ENCODE measurements at regions not wholly inside any gene's neighbourhood (a gene's known extent, or its start where the extent isn't known, plus 50 kb on each side); places are given as distances from the start of the nearest gene placed in this dataset.

GRCh38 chr4:23547601-23548000 lies 342.2 kb downstream of the PPARGC1A start:
- H3K27ac ChIP-seq = no peak overlapping the region
- H3K4me3 ChIP-seq = no peak overlapping the region
- no peaks in the 10 kb centered on the region for H3K36me3 ChIP-seq
- H3K27me3 ChIP-seq (replicated peaks) = no peaks in the 10 kb centered on the region
- no peaks in the 10 kb centered on the region for H3K4me1 ChIP-seq (replicated peaks)
- no peak for DNase-seq (ENCODE audit: low read depth in 1 of 2, low spot score in 2 of 2)
- H3K9me3 ChIP-seq (replicated peaks) = no peaks in the 10 kb centered on the region

GRCh38 chr4:23547096-23547495 lies 342.8 kb downstream of the PPARGC1A start:
- no peaks in the 10 kb centered on the region for H3K36me3 ChIP-seq
- H3K4me1 ChIP-seq (replicated peaks) = no peaks in the 10 kb centered on the region
- H3K4me3 ChIP-seq = no peak overlapping the region
- H3K27me3 ChIP-seq (replicated peaks) = no peaks in the 10 kb centered on the region
- H3K9me3 ChIP-seq (replicated peaks) = no peaks in the 10 kb centered on the region
- no peak overlapping the region for H3K27ac ChIP-seq
- no peak for DNase-seq (ENCODE audit: low read depth in 1 of 2, low spot score in 2 of 2)

GRCh38 chr4:23539969-23540569 lies 349.8 kb downstream of the PPARGC1A start:
- H3K27me3 ChIP-seq (replicated peaks) = no peaks in the 10 kb centered on the region
- no peaks in the 10 kb centered on the region for H3K9me3 ChIP-seq (replicated peaks)
- H3K4me3 ChIP-seq = no peak overlapping the region
- no peak for DNase-seq (ENCODE audit: low read depth in 1 of 2, low spot score in 2 of 2)
- H3K36me3 ChIP-seq = no peaks in the 10 kb centered on the region
- no peaks in the 10 kb centered on the region for H3K4me1 ChIP-seq (replicated peaks)
- no peak overlapping the region for H3K27ac ChIP-seq

GRCh38 chr4:23533859-23534258 lies 356.0 kb downstream of the PPARGC1A start:
- H3K4me3 ChIP-seq = no peak overlapping the region
- H3K9me3 ChIP-seq (replicated peaks) = no peaks in the 10 kb centered on the region
- no peak for DNase-seq (ENCODE audit: low read depth in 1 of 2, low spot score in 2 of 2)
- no peaks in the 10 kb centered on the region for H3K4me1 ChIP-seq (replicated peaks)
- no peaks in the 10 kb centered on the region for H3K36me3 ChIP-seq
- no peak overlapping the region for H3K27ac ChIP-seq
- no peaks in the 10 kb centered on the region for H3K27me3 ChIP-seq (replicated peaks)

- DNase-seq (ENCODE audit: low read depth in 1 of 2, low spot score in 2 of 2) = no peak
- Histone ChIP-seq H3K4me1 (replicated peaks) (no peaks in the 10 kb centered on the region), H3K9me3 (replicated peaks) (no peaks in the 10 kb centered on the region), H3K36me3 (no peaks in the 10 kb centered on the region), H3K27ac (no peak overlapping the region), H3K4me3 (no peak overlapping the region), H3K27me3 (replicated peaks) (no peaks in the 10 kb centered on the region)
Measured at GRCh38 chr4:23516716-23517115, 373.1 kb downstream of the PPARGC1A start.

DNA sequence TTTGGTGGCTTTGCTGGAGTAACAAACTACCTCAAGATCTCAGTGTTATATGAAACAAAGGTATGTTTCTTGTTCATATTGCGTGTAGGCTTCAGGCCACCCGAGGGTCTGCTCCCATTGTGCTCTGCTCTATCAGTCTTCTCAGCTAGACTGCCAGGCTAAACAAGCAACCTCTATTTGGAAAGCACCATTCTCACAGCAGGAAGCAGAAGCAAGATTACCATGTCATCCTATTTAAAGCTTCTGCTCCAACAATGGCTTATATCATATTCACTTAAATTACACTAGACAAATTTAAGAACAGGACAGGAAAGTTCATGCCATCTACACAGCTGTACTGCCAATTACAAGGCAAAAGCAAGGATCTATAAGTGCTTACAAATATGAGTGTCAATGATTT lies 385.8 kb downstream of the PPARGC1A start:
- Histone ChIP-seq H3K4me1 (replicated peaks) (no peaks in the 10 kb centered on the region), H3K27me3 (replicated peaks) (no peaks in the 10 kb centered on the region), H3K36me3 (no peaks in the 10 kb centered on the region), H3K27ac (no peak overlapping the region), H3K4me3 (no peak overlapping the region), H3K9me3 (replicated peaks) (no peaks in the 10 kb centered on the region)
- DNase-seq (ENCODE audit: low read depth in 1 of 2, low spot score in 2 of 2) = no peak

DNA sequence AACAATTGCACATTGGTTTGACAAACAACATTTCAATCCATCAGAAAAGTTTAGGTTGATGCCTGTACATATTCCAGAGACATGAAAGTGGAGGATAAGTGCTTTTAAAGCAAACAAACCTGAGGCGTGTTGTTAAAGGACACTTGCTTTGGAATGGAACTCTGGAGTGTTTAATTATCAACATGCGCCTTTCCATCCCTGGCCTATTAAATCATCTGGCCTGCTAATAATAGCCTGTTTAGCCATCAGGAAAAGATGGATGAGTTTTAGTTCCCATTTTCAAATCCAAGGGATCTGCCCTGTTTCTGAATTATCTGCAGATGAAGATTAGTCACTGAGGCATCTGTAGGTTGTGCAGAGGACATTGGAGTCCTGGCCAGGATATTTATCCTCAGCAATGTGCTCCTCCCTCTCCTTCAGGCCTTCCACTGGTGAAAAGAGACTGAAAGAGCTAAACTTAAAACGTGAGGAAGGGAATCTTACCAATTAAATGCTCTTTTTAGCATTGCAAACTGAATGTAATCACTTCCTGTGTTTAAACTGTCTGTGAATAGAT lies 388.9 kb downstream of the PPARGC1A start:
- Histone ChIP-seq H3K27ac (no peak overlapping the region), H3K4me1 (replicated peaks) (no peaks in the 10 kb centered on the region), H3K4me3 (no peak overlapping the region), H3K9me3 (replicated peaks) (no peaks in the 10 kb centered on the region), H3K27me3 (replicated peaks) (no peaks in the 10 kb centered on the region), H3K36me3 (no peaks in the 10 kb centered on the region)
- DNase-seq (ENCODE audit: low read depth in 1 of 2, low spot score in 2 of 2) = no peak

DNA sequence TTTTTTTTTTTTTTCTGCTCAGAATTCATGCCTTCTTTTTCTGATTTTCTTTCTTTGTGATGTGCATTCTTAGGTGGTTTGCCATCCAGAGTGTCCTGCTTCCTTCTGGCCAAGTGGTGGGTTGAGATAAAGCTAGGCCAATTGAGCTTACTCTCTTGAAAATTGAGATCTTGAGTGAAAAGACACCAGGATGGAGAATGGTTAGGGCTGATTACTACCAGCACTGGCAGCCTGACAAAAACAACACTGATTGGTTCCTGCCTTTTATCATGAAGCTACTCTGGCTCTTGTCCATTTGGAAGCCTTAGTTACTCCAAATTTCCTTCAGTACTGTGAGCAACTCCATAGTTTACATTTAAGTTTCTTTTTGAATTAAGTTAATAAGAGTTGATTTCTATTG lies 404.0 kb downstream of the PPARGC1A start:
- H3K9me3 ChIP-seq (replicated peaks) = no peaks in the 10 kb centered on the region
- no peaks in the 10 kb centered on the region for H3K36me3 ChIP-seq
- H3K27me3 ChIP-seq (replicated peaks) = no peaks in the 10 kb centered on the region
- H3K4me1 ChIP-seq (replicated peaks) = no peaks in the 10 kb centered on the region
- no peak for DNase-seq (ENCODE audit: low read depth in 1 of 2, low spot score in 2 of 2)
- H3K27ac ChIP-seq = no peak overlapping the region
- H3K4me3 ChIP-seq = no peak overlapping the region

GRCh38 chr4:23484689-23485088 lies 405.2 kb downstream of the PPARGC1A start:
- no peak overlapping the region for H3K4me3 ChIP-seq
- H3K4me1 ChIP-seq (replicated peaks) = no peaks in the 10 kb centered on the region
- no peaks in the 10 kb centered on the region for H3K9me3 ChIP-seq (replicated peaks)
- no peak for DNase-seq (ENCODE audit: low read depth in 1 of 2, low spot score in 2 of 2)
- no peaks in the 10 kb centered on the region for H3K27me3 ChIP-seq (replicated peaks)
- no peaks in the 10 kb centered on the region for H3K36me3 ChIP-seq
- no peak overlapping the region for H3K27ac ChIP-seq

- Histone ChIP-seq H3K36me3 (no peaks in the 10 kb centered on the region), H3K4me3 (no peak overlapping the region), H3K4me1 (replicated peaks) (no peaks in the 10 kb centered on the region), H3K27me3 (replicated peaks) (no peaks in the 10 kb centered on the region), H3K27ac (no peak overlapping the region), H3K9me3 (replicated peaks) (no peaks in the 10 kb centered on the region)
- DNase-seq (ENCODE audit: low read depth in 1 of 2, low spot score in 2 of 2) = no peak
Measured at GRCh38 chr4:23483320-23483960, 406.4 kb downstream of the PPARGC1A start.

GRCh38 chr4:23481566-23481965 lies 408.3 kb downstream of the PPARGC1A start:
- Histone ChIP-seq H3K4me1 (replicated peaks) (no peaks in the 10 kb centered on the region), H3K27ac (no peak overlapping the region), H3K27me3 (replicated peaks) (no peaks in the 10 kb centered on the region), H3K4me3 (no peak overlapping the region), H3K9me3 (replicated peaks) (no peaks in the 10 kb centered on the region), H3K36me3 (no peaks in the 10 kb centered on the region)
- no peak for DNase-seq (ENCODE audit: low read depth in 1 of 2, low spot score in 2 of 2)

DNA sequence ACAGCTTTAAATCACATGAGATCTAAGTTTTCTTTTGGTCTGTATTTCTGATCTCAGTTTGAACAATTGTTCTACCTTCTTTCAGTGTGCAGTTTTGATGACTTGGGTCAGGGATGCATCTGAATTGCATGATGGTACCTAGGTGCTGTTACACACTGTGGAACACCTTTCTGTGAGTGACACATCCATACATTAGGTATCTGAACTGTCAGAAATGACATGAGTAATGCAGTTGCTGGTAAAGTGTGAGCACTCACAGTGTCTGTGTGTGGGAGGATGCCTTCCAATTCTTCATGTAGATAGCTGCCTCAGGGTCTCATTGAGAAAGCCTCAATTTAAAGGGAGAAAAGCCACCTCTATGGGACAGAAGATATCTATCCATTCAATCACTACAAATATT lies 411.9 kb downstream of the PPARGC1A start:
- Histone ChIP-seq H3K9me3 (replicated peaks) (no peaks in the 10 kb centered on the region), H3K4me3 (no peak overlapping the region), H3K36me3 (no peaks in the 10 kb centered on the region), H3K27me3 (replicated peaks) (no peaks in the 10 kb centered on the region), H3K4me1 (replicated peaks) (no peaks in the 10 kb centered on the region), H3K27ac (no peak overlapping the region)
- DNase-seq (ENCODE audit: low read depth in 1 of 2, low spot score in 2 of 2) = no peak

GRCh38 chr4:23476515-23477090 lies 413.2 kb downstream of the PPARGC1A start:
- DNase-seq (ENCODE audit: low read depth in 1 of 2, low spot score in 2 of 2) = no peak
- no peak overlapping the region for H3K4me3 ChIP-seq

DNA sequence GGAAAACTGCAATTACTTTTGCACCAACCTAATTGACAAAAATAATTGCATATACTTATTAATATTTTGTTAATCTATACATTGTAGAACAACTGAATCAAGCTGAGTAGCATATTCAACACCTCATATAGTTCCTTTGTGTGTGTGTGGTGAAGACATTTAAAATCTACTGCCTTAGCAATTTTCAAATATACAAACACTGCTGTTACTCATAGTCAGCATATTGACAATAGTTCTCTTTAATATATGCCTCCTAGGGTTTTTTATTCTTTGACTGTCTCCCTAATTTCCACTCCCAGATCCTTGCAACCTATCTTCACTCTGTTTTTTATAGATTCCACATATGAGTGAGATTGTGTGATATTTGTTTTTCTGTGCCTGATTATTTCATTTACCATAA lies 426.8 kb downstream of the PPARGC1A start:
- Histone ChIP-seq H3K9me3 (replicated peaks) (no peaks in the 10 kb centered on the region), H3K27ac (no peak overlapping the region), H3K36me3 (no peaks in the 10 kb centered on the region), H3K27me3 (replicated peaks) (no peaks in the 10 kb centered on the region), H3K4me1 (replicated peaks) (no peaks in the 10 kb centered on the region), H3K4me3 (no peak overlapping the region)
- no peak for DNase-seq (ENCODE audit: low read depth in 1 of 2, low spot score in 2 of 2)

More at GRCh38 chr4:23476515-23477090, 413.2 kb downstream of the PPARGC1A start:
- Histone ChIP-seq H3K27ac (no peak overlapping the region), H3K9me3 (replicated peaks) (no peaks in the 10 kb centered on the region), H3K27me3 (replicated peaks) (no peaks in the 10 kb centered on the region), H3K36me3 (no peaks in the 10 kb centered on the region), H3K4me1 (replicated peaks) (no peaks in the 10 kb centered on the region)

Data from SJSA1 (cell line).